Gastrocnemius medialis (tissue), 4 donors: ENCODE measurements at regions not wholly inside any gene's neighbourhood (a gene's known extent, or its start where the extent isn't known, plus 50 kb on each side); places are given as distances from the start of the nearest gene placed in this dataset.

ENCODE experiments used
- POLR2A ChIP-seq, 2 donors: fragments of 450-650 bp; IDR thresholded peaks; one replicate each; pipeline ENCODE4 v1.6.1; 2017; ENCODE audit warnings: antibody characterized with exemption in 2 of 2, mild to moderate bottlenecking in 2 of 2, moderate library complexity in 2 of 2
- TF ChIP-seq, protein P1 (sequence below), 5 experiments: fragments of 450-650 bp in 3 of 5; fragments of 200-600 bp in 2 of 5; sonication (generic) in 2 of 5; IDR thresholded peaks in 4 of 5; conservative IDR thresholded peaks in 1 of 5; 1 replicate in 4 of 5; 2 replicates in 1 of 5; pipeline ENCODE4 v1.5.1; 2016 to 2019; ENCODE audit warnings: antibody characterized with exemption in 5 of 5, mild to moderate bottlenecking in 3 of 5, moderate library complexity in 3 of 5

- TF ChIP-seq, protein P1, sequence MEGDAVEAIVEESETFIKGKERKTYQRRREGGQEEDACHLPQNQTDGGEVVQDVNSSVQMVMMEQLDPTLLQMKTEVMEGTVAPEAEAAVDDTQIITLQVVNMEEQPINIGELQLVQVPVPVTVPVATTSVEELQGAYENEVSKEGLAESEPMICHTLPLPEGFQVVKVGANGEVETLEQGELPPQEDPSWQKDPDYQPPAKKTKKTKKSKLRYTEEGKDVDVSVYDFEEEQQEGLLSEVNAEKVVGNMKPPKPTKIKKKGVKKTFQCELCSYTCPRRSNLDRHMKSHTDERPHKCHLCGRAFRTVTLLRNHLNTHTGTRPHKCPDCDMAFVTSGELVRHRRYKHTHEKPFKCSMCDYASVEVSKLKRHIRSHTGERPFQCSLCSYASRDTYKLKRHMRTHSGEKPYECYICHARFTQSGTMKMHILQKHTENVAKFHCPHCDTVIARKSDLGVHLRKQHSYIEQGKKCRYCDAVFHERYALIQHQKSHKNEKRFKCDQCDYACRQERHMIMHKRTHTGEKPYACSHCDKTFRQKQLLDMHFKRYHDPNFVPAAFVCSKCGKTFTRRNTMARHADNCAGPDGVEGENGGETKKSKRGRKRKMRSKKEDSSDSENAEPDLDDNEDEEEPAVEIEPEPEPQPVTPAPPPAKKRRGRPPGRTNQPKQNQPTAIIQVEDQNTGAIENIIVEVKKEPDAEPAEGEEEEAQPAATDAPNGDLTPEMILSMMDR (IDR thresholded peaks at IDR 0.05 in 4 of 5, conservative IDR thresholded peaks at IDR 0.05 in 1 of 5): no peak
- TF ChIP-seq POLR2A (IDR thresholded peaks at IDR 0.05): no peak
These were observed 93.0 kb upstream of the TMEM72 start for GRCh38 chr10:44818041-44818649.
